GM12878 (cell line): ENCODE measurements at regions not wholly inside any gene's neighbourhood (a gene's known extent, or its start where the extent isn't known, plus 50 kb on each side); places are given as distances from the start of the nearest gene placed in this dataset.

Experiments used
- ATAC-seq: fragments of 200-7000 bp; cut with Tn5 transposase; 3 replicates; pipeline ENCODE4 v1.9.1; 2020; ENCODE audit warnings: mild to moderate bottlenecking, moderate library complexity
- BruUV-seq: library from RNA; stranded (reverse); fragments of 400-500 nt; replicated peaks from 2 replicates; lab custom pipeline; 2021; lab: Mats Ljungman, UMichigan
- CTCF ChIA-PET: fragments of 300-600 bp; sonication (Branson Sonifier 250); formaldehyde crosslinking; extraction: SDS; loops from one replicate; lab custom pipeline; 2021; ENCODE audit warnings: inconsistent platforms; lab: Yijun Ruan, JAX
- POLR2A ChIA-PET: fragments of 350-600 bp; formaldehyde crosslinking; extraction: SDS; loops from one replicate; lab custom pipeline; 2021; ENCODE audit warnings: inconsistent platforms; lab: Charles Lee
- RAD21 ChIA-PET: fragments of 300-600 bp; sonication (Branson Sonifier 250); formaldehyde crosslinking; loops from one replicate; lab custom pipeline; 2023; ENCODE audit warnings: antibody characterized with exemption; ENCODE audit not compliant: unreplicated experiment; lab: Charles Lee
- SMC1A ChIA-PET: fragments of 300-600 bp; sonication (Branson Sonifier 250); formaldehyde crosslinking; loops from one replicate; lab custom pipeline; 2023; ENCODE audit not compliant: unreplicated experiment, uncharacterized antibody; lab: Charles Lee
- DNase-seq: peaks from one replicate; pipeline ENCODE4 v3.0.0-alpha.2; 2011; ENCODE audit warnings: low read depth, low spot score
- FAIRE-seq: peaks from 3 replicates; lab custom pipeline; 2011; peaks lifted over from hg19 to GRCh38; lab: Jason Lieb, UNC
- H2AFZ ChIP-seq: 2 replicates; pipeline ENCODE4 v1.6.0; 2011; ENCODE audit warnings: low read depth, low read length, control low read depth; ENCODE audit not compliant: control insufficient read depth
- H3K27ac ChIP-seq: 2 replicates; pipeline ENCODE4 v1.5.1; 2011; ENCODE audit warnings: control low read depth; ENCODE audit not compliant: control insufficient read depth, insufficient read depth
- H3K27me3 ChIP-seq, 2 experiments: replicated peaks in 1 of 2; 2 replicates each; pipeline versions ENCODE4 v1.6.0 to v1.6.1; 2011; ENCODE audit warnings: low read length in 1 of 2; ENCODE audit not compliant: control insufficient read depth in 2 of 2, insufficient read depth in 2 of 2
- H3K36me3 ChIP-seq, 2 experiments: 2 replicates each; pipeline ENCODE4 v1.5.1; 2011; ENCODE audit warnings: low read length in 1 of 2; ENCODE audit not compliant: control insufficient read depth in 2 of 2, insufficient read depth in 2 of 2
- H3K4me1 ChIP-seq: 2 replicates; pipeline ENCODE4 v1.6.1; 2011; ENCODE audit warnings: mild to moderate bottlenecking, low read length, moderate library complexity, mixed read lengths; ENCODE audit not compliant: control insufficient read depth, insufficient read depth
- H3K4me2 ChIP-seq: 2 replicates; pipeline ENCODE4 v1.6.0; 2011; ENCODE audit warnings: control low read depth; ENCODE audit not compliant: control insufficient read depth, insufficient read depth
- H3K4me3 ChIP-seq: fragments of 200-600 bp; sonication (generic); 2 replicates; pipeline ENCODE4 v1.5.1; 2016
- H3K79me2 ChIP-seq: 2 replicates; pipeline ENCODE4 v1.6.0; 2011; ENCODE audit warnings: low read length; ENCODE audit not compliant: control insufficient read depth, insufficient read depth
- H3K9ac ChIP-seq: 2 replicates; pipeline ENCODE4 v1.8.0; 2011; ENCODE audit warnings: low read length, control low read depth, mixed read lengths; ENCODE audit not compliant: control insufficient read depth, insufficient read depth
- H3K9me3 ChIP-seq: replicated peaks from 3 replicates; pipeline ENCODE4 v1.5.1; 2011; ENCODE audit warnings: mild to moderate bottlenecking, low read length; ENCODE audit not compliant: control insufficient read depth, insufficient read depth
- H4K20me1 ChIP-seq: 2 replicates; pipeline ENCODE4 v1.6.0; 2011; ENCODE audit not compliant: control insufficient read depth, insufficient read depth
- BCL3 ChIP-seq: IDR thresholded peaks from 2 replicates; pipeline ENCODE4 v1.6.1; 2011; ENCODE audit warnings: borderline replicate concordance, low read depth, mild to moderate bottlenecking, moderate library complexity, low read length; ENCODE audit not compliant: insufficient read depth, poor library complexity, severe bottlenecking
- CBX5 ChIP-seq: sonication (generic); IDR thresholded peaks from 2 replicates; pipeline ENCODE4 v1.6.1; 2016; ENCODE audit warnings: low read depth, moderate library complexity, mild to moderate bottlenecking, inconsistent platforms
- CHD1 ChIP-seq: IDR thresholded peaks from 2 replicates; pipeline ENCODE4 v1.6.1; 2012; ENCODE audit warnings: low read depth, low read length, improper control_type of control experiment
- HDAC2 ChIP-seq: fragments of 200-600 bp; sonication (generic); IDR thresholded peaks from 2 replicates; pipeline ENCODE4 v1.6.1; 2017
- JUND ChIP-seq: IDR thresholded peaks from 2 replicates; pipeline ENCODE4 v1.6.1; 2012; ENCODE audit warnings: low read depth, mild to moderate bottlenecking, low read length, improper control_type of control experiment, moderate library complexity
- MAX ChIP-seq: IDR thresholded peaks from 2 replicates; pipeline ENCODE4 v1.6.1; 2012; ENCODE audit warnings: low read depth, low read length, improper control_type of control experiment
- MEF2A ChIP-seq: IDR thresholded peaks from 2 replicates; pipeline ENCODE4 v1.6.1; 2011; ENCODE audit warnings: low read depth, mild to moderate bottlenecking, low read length, moderate library complexity; ENCODE audit not compliant: insufficient read depth
- NR2C1 ChIP-seq: fragments of 450-650 bp; IDR thresholded peaks from 2 replicates; pipeline ENCODE4 v1.6.1; 2017; ENCODE audit warnings: antibody characterized with exemption, mild to moderate bottlenecking, moderate library complexity
- POLR2A ChIP-seq: IDR thresholded peaks from 2 replicates; pipeline ENCODE4 v1.6.1; 2011; ENCODE audit warnings: low read depth, mild to moderate bottlenecking, low read length
- SMAD5 ChIP-seq: IDR thresholded peaks from 2 replicates; pipeline ENCODE4 v1.6.1; 2016; ENCODE audit warnings: antibody characterized with exemption, low read depth
- SPI1 ChIP-seq: IDR thresholded peaks from 2 replicates; pipeline ENCODE4 v1.6.1; 2011; ENCODE audit warnings: low read depth, mild to moderate bottlenecking, low read length, moderate library complexity, borderline replicate concordance; ENCODE audit not compliant: insufficient read depth
- TCF12 ChIP-seq: IDR thresholded peaks from 2 replicates; pipeline ENCODE4 v1.6.1; 2011; ENCODE audit warnings: low read depth, mild to moderate bottlenecking, low read length
- ZNF207 ChIP-seq: fragments of 450-650 bp; IDR thresholded peaks from 2 replicates; pipeline ENCODE4 v1.6.1; 2014; ENCODE audit warnings: antibody characterized with exemption, mild to moderate bottlenecking, borderline replicate concordance
- ZSCAN29 ChIP-seq: fragments of 450-650 bp; IDR thresholded peaks from 2 replicates; pipeline ENCODE4 v1.6.1; 2017; ENCODE audit warnings: mild to moderate bottlenecking, moderate library complexity
- WGBS: methylation state at CpG from one replicate; pipeline ENCODE4 v1.1.6; 2016; ENCODE audit warnings: low lambda C conversion rate; ENCODE audit not compliant: insufficient replicate concordance, insufficient coverage; ENCODE audit errors: missing lambda C conversion rate; 5-methylcytosine and 5-hydroxymethylcytosine counted together
- in situ Hi-C: fragments of 300-500 bp; cut with MboI; formaldehyde crosslinking; loops from 9 replicates; pipeline ENCODE4 v1.14.3; 2018; ENCODE audit warnings: mixed read lengths
- intact Hi-C: fragments of 100-400 bp; cut with micrococcal nuclease; formaldehyde crosslinking; loops from one replicate; pipeline ENCODE4 v1.14.2; 2022; ENCODE audit not compliant: unreplicated experiment
- TF ChIP-seq, protein P1 (sequence below): fragments of 450-650 bp; IDR thresholded peaks from 2 replicates; pipeline ENCODE4 v1.6.1; 2014; ENCODE audit warnings: mild to moderate bottlenecking
- TF ChIP-seq, protein P2 (sequence below): fragments of 450-650 bp; IDR thresholded peaks from 2 replicates; pipeline ENCODE4 v1.6.1; 2018; ENCODE audit warnings: mild to moderate bottlenecking, low read depth, moderate library complexity; ENCODE audit not compliant: partially characterized antibody

GRCh38 chr4:116632269-116632668, 453.1 kb downstream of the TRAM1L1 start (continued):
- TF ChIP-seq SPI1: no peak
- TF ChIP-seq, all 136 proteins: peak for 0

- Histone ChIP-seq H3K9ac (no peak overlapping the region), H3K9me3 (no peaks in the 10 kb centered on the region), H2AFZ (no peak overlapping the region), H3K27me3 (no peaks in the 10 kb centered on the region)
- no TSS peak for BruUV-seq
- intact Hi-C loops: no loop called here
- ChIA-PET RAD21 (no interaction called here), POLR2A (no interaction called here)
- ATAC-seq: no peak
- TF ChIP-seq TCF12 (no peak), ZNF207 (no peak), BCL3 (no peak), CHD1 (no peak), MAX (no peak), MEF2A (no peak), JUND (no peak), ZSCAN29 (no peak), POLR2A (no peak), CBX5 (no peak), NR2C1 (no peak), SMAD5 (no peak), HDAC2 (no peak)
- TF ChIP-seq, protein P1, sequence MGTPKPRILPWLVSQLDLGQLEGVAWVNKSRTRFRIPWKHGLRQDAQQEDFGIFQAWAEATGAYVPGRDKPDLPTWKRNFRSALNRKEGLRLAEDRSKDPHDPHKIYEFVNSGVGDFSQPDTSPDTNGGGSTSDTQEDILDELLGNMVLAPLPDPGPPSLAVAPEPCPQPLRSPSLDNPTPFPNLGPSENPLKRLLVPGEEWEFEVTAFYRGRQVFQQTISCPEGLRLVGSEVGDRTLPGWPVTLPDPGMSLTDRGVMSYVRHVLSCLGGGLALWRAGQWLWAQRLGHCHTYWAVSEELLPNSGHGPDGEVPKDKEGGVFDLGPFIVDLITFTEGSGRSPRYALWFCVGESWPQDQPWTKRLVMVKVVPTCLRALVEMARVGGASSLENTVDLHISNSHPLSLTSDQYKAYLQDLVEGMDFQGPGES: no peak
- TF ChIP-seq, protein P2, sequence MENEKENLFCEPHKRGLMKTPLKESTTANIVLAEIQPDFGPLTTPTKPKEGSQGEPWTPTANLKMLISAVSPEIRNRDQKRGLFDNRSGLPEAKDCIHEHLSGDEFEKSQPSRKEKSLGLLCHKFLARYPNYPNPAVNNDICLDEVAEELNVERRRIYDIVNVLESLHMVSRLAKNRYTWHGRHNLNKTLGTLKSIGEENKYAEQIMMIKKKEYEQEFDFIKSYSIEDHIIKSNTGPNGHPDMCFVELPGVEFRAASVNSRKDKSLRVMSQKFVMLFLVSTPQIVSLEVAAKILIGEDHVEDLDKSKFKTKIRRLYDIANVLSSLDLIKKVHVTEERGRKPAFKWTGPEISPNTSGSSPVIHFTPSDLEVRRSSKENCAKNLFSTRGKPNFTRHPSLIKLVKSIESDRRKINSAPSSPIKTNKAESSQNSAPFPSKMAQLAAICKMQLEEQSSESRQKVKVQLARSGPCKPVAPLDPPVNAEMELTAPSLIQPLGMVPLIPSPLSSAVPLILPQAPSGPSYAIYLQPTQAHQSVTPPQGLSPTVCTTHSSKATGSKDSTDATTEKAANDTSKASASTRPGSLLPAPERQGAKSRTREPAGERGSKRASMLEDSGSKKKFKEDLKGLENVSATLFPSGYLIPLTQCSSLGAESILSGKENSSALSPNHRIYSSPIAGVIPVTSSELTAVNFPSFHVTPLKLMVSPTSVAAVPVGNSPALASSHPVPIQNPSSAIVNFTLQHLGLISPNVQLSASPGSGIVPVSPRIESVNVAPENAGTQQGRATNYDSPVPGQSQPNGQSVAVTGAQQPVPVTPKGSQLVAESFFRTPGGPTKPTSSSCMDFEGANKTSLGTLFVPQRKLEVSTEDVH: no peak
- TF ChIP-seq, all 136 proteins: peak for 0
- ChIA-PET SMC1A (no interaction called here), CTCF (no interaction called here)
- Histone ChIP-seq H3K79me2 (no peaks in the 10 kb centered on the region), H3K36me3 (no peaks in the 10 kb centered on the region), H4K20me1 (no peaks in the 10 kb centered on the region), H3K27ac (no peak overlapping the region), H3K4me1 (no peaks in the 10 kb centered on the region), H3K4me3 (no peak overlapping the region), H3K4me2 (no peak overlapping the region)
- DNase-seq (no peak), FAIRE-seq (no peak)
- 0% methylated on average over 2 of the region's 2 CpGs for WGBS
- in situ Hi-C loops: no loop called here
Observed at GRCh38 chr4:116628598-116628997, 456.8 kb downstream of the TRAM1L1 start.
